Transverse colon (tissue), 3 donors: ENCODE measurements at regions not wholly inside any gene's neighbourhood (a gene's known extent, or its start where the extent isn't known, plus 50 kb on each side); places are given as distances from the start of the nearest gene placed in this dataset.

Experiments used
- POLR2A ChIP-seq: fragments of 450-650 bp; IDR thresholded peaks from one replicate; pipeline ENCODE4 v1.6.1; 2016; ENCODE audit warnings: antibody characterized with exemption, mild to moderate bottlenecking, moderate library complexity
- TF ChIP-seq, protein P1 (sequence below), 5 experiments: fragments of 200-600 bp in 3 of 5; fragments of 450-650 bp in 2 of 5; sonication (generic) in 3 of 5; IDR thresholded peaks; 1 replicate in 2 of 5; 2 replicates in 3 of 5; pipeline ENCODE4 v1.5.1; 2016 to 2017; ENCODE audit warnings: antibody characterized with exemption in 5 of 5, inconsistent platforms in 3 of 5, mild to moderate bottlenecking in 2 of 5, moderate library complexity in 1 of 5

DNA sequence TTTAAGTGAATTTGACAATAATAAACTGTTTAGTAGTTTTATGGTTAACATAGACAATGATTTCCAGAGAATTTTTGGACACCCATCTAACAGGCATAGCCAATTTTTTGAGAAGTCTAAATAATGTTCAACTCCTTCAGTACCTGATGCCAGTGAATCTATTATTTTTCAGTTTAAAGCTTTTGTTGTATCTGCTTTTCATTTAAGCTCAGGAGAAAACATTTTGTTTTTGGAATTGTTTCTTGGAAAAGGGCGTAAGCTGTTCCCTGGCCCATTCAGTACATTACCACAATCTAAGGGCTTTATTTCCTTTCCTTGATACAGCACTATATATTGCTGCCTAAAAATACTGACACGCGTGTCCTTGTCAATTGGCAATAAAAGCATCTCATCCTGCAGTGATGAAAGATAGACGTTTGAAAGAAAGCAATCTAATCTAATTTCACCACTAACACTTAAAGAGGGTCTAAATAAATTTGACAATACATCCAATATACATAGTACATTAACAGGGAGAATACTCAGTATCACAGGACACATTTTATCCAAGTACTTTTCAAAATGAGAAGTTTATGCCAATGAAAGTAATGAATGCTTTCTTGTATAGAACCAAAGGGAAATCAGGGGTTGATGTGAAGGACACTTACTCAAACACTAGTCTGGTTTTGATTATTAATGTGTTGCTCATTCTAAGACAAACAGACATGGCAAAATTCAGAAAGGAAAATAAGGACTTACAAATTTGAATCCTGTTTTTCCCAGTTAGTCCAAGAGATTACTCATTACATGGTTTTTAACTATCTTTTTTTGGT is 104.2 kb upstream of the LGR5 start:
- no peak for TF ChIP-seq POLR2A
- TF ChIP-seq, protein P1, sequence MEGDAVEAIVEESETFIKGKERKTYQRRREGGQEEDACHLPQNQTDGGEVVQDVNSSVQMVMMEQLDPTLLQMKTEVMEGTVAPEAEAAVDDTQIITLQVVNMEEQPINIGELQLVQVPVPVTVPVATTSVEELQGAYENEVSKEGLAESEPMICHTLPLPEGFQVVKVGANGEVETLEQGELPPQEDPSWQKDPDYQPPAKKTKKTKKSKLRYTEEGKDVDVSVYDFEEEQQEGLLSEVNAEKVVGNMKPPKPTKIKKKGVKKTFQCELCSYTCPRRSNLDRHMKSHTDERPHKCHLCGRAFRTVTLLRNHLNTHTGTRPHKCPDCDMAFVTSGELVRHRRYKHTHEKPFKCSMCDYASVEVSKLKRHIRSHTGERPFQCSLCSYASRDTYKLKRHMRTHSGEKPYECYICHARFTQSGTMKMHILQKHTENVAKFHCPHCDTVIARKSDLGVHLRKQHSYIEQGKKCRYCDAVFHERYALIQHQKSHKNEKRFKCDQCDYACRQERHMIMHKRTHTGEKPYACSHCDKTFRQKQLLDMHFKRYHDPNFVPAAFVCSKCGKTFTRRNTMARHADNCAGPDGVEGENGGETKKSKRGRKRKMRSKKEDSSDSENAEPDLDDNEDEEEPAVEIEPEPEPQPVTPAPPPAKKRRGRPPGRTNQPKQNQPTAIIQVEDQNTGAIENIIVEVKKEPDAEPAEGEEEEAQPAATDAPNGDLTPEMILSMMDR (IDR thresholded peaks at IDR 0.05): no peak
